Right ventricle myocardium inferior (tissue), 1 donor: ENCODE measurements at regions not wholly inside any gene's neighbourhood (a gene's known extent, or its start where the extent isn't known, plus 50 kb on each side); places are given as distances from the start of the nearest gene placed in this dataset.
"Not testable (repeated sequence)": the region's sequence is repeated elsewhere in the genome, so short reads cannot be mapped to it uniquely, and the experiment has no call there.

ENCODE experiments used
- ATAC-seq: fragments of 200-7000 bp; cut with Tn5 transposase; one replicate; pipeline ENCODE4 v1.9.1; 2020; ENCODE audit warnings: mild to moderate bottlenecking, moderate library complexity
- DNase-seq: peaks from one replicate; pipeline ENCODE4 v3.0.0; 2021; ENCODE audit errors: missing footprints
- intact Hi-C: fragments of 100-400 bp; cut with DNase I; formaldehyde crosslinking; loops from one replicate; pipeline ENCODE4 v1.11.0; 2022
- donor health status: DM: no; HTN: yes; CAD: no; lungs with severe emphysema.

GRCh38 chr18:30175061-30175574 is 867.4 kb downstream of the DSC3 start:
- intact Hi-C loops, result no loop called here
- DNase-seq (peak; percentile 45), ATAC-seq (no peak)

- ATAC-seq (no peak), DNase-seq (no peak)
- intact Hi-C loops, result no loop called here
These were observed 879.0 kb downstream of the DSC3 start for GRCh38 chr18:30163573-30163972.

GRCh38 chr18:30160124-30160523 is 882.4 kb downstream of the DSC3 start:
- no peak for DNase-seq
- intact Hi-C loops, result no loop called here
- no peak for ATAC-seq

GRCh38 chr18:30150586-30151250 is 891.8 kb downstream of the DSC3 start:
- DNase-seq (no peak), ATAC-seq (no peak)
- intact Hi-C loops, result no loop called here

GRCh38 chr18:30149585-30149984 is 893.0 kb downstream of the DSC3 start:
- intact Hi-C loops, result no loop called here
- DNase-seq, result no peak
- ATAC-seq, result no peak

GRCh38 chr18:30142870-30143269 is 899.7 kb downstream of the DSC3 start:
- no peak for ATAC-seq
- DNase-seq, result no peak
- intact Hi-C loops, result no loop called here

GRCh38 chr18:30142248-30142647 is 900.3 kb downstream of the DSC3 start:
- ATAC-seq, result no peak
- DNase-seq, result no peak
- intact Hi-C loops, result no loop called here

- DNase-seq, intact Hi-C loops, ATAC-seq: not testable (repeated sequence)
These were observed 901.0 kb downstream of the DSC3 start for GRCh38 chr18:30141506-30141905.

GRCh38 chr18:30139631-30140287 is 902.8 kb downstream of the DSC3 start:
- ATAC-seq (no peak), DNase-seq (no peak)
- intact Hi-C loops, result no loop called here

GRCh38 chr18:30135938-30136337 is 906.6 kb downstream of the DSC3 start:
- intact Hi-C loops, result no loop called here
- no peak for ATAC-seq
- no peak for DNase-seq

GRCh38 chr18:30134020-30134419 is 908.5 kb downstream of the DSC3 start:
- intact Hi-C loops, result no loop called here
- DNase-seq, result no peak
- no peak for ATAC-seq

- ATAC-seq (no peak), DNase-seq (no peak)
- intact Hi-C loops, result no loop called here
These were observed 909.6 kb downstream of the DSC3 start for GRCh38 chr18:30132959-30133358.

- no peak for DNase-seq
- intact Hi-C loops, result no loop called here
- ATAC-seq, result no peak
These were observed 921.1 kb downstream of the DSC3 start for GRCh38 chr18:30121397-30121796.

- DNase-seq (no peak), ATAC-seq (no peak)
- intact Hi-C loops, result no loop called here
These were observed 929.1 kb downstream of the DSC3 start for GRCh38 chr18:30113454-30113853.

GRCh38 chr18:30106356-30106755 is 936.2 kb downstream of the DSC3 start:
- DNase-seq (no peak), ATAC-seq (no peak)
- intact Hi-C loops, result no loop called here

- DNase-seq (no peak), ATAC-seq (no peak)
- intact Hi-C loops, result no loop called here
These were observed 938.7 kb downstream of the DSC3 start for GRCh38 chr18:30103881-30104280.

GRCh38 chr18:30096796-30097195 is 945.7 kb downstream of the DSC3 start:
- DNase-seq, result no peak
- no peak for ATAC-seq
- intact Hi-C loops, result no loop called here

GRCh38 chr18:30094556-30094955 is 948.0 kb downstream of the DSC3 start:
- ATAC-seq (no peak), DNase-seq (no peak)
- intact Hi-C loops, result no loop called here

GRCh38 chr18:30093376-30093775 is 949.2 kb downstream of the DSC3 start:
- no peak for DNase-seq
- ATAC-seq, result no peak
- intact Hi-C loops, result no loop called here

- ATAC-seq (no peak), DNase-seq (no peak)
- intact Hi-C loops, result no loop called here
These were observed 954.1 kb downstream of the DSC3 start for GRCh38 chr18:30088238-30089015.
